T-helper 1 cell treated with Interleukin-12 subunit alpha and Interleukin-12 subunit beta and Interleukin-4 antibody, amounts not matched to agents 30 ng/mL and 1 ng/mL, for 36 hours (primary cell): ENCODE measurements at regions not wholly inside any gene's neighbourhood (a gene's known extent, or its start where the extent isn't known, plus 50 kb on each side); places are given as distances from the start of the nearest gene placed in this dataset.
"Not testable (repeated sequence)": the region's sequence is repeated elsewhere in the genome, so short reads cannot be mapped to it uniquely, and the experiment has no call there.

Experiments
- intact Hi-C: fragments of 100-400 bp; cut with micrococcal nuclease; formaldehyde crosslinking; loops from one replicate; pipeline ENCODE4 v1.15.1; 2024

GRCh38 chr14:85156319-85156718 is 373.6 kb upstream of the FLRT2 start:
- intact Hi-C loops, result no loop called here

- intact Hi-C loops, result no loop called here
Observed at GRCh38 chr14:85159726-85160125, 370.2 kb upstream of the FLRT2 start.

GRCh38 chr14:85165094-85165493 is 364.9 kb upstream of the FLRT2 start:
- intact Hi-C loops, result no loop called here

- intact Hi-C loops, result no loop called here
Observed at GRCh38 chr14:85169381-85169780, 360.6 kb upstream of the FLRT2 start.

- intact Hi-C loops, result no loop called here
Observed at GRCh38 chr14:85172290-85172689, 357.7 kb upstream of the FLRT2 start.

GRCh38 chr14:85172889-85173477 is 357.0 kb upstream of the FLRT2 start:
- intact Hi-C loops, result no loop called here

GRCh38 chr14:85175556-85175955 is 354.4 kb upstream of the FLRT2 start:
- intact Hi-C loops, result no loop called here

GRCh38 chr14:85178864-85179263 is 351.1 kb upstream of the FLRT2 start:
- intact Hi-C loops, result no loop called here

GRCh38 chr14:85180876-85181275 is 349.1 kb upstream of the FLRT2 start:
- intact Hi-C loops, result no loop called here

- intact Hi-C loops, result no loop called here
Observed at GRCh38 chr14:85182282-85182681, 347.7 kb upstream of the FLRT2 start.

- intact Hi-C loops, result no loop called here
Observed at GRCh38 chr14:85186082-85186481, 343.9 kb upstream of the FLRT2 start.

GRCh38 chr14:85187521-85187920 is 342.4 kb upstream of the FLRT2 start:
- intact Hi-C loops, result no loop called here

GRCh38 chr14:85188836-85189235 is 341.1 kb upstream of the FLRT2 start:
- intact Hi-C loops, result no loop called here

GRCh38 chr14:85189253-85189652 is 340.7 kb upstream of the FLRT2 start:
- intact Hi-C loops, result not testable (repeated sequence)

GRCh38 chr14:85190251-85190650 is 339.7 kb upstream of the FLRT2 start:
- intact Hi-C loops, result no loop called here

- intact Hi-C loops, result no loop called here
Observed at GRCh38 chr14:85191986-85192385, 338.0 kb upstream of the FLRT2 start.

- intact Hi-C loops, result no loop called here
Observed at GRCh38 chr14:85195872-85196477, 334.0 kb upstream of the FLRT2 start.

- intact Hi-C loops, result no loop called here
Observed at GRCh38 chr14:85198001-85198400, 331.9 kb upstream of the FLRT2 start.

- intact Hi-C loops, result no loop called here
Observed at GRCh38 chr14:85205875-85206274, 324.1 kb upstream of the FLRT2 start.

- intact Hi-C loops, result no loop called here
Observed at GRCh38 chr14:85214471-85214870, 315.5 kb upstream of the FLRT2 start.

- intact Hi-C loops, result no loop called here
Observed at GRCh38 chr14:85217412-85217811, 312.5 kb upstream of the FLRT2 start.

GRCh38 chr14:85218982-85219381 is 311.0 kb upstream of the FLRT2 start:
- intact Hi-C loops, result no loop called here

- intact Hi-C loops, result no loop called here
Observed at GRCh38 chr14:85221832-85222231, 308.1 kb upstream of the FLRT2 start.

- intact Hi-C loops, result no loop called here
Observed at GRCh38 chr14:85222341-85222740, 307.6 kb upstream of the FLRT2 start.
